GM21515 (cell line): ENCODE measurements at regions not wholly inside any gene's neighbourhood (a gene's known extent, or its start where the extent isn't known, plus 50 kb on each side); places are given as distances from the start of the nearest gene placed in this dataset.

Source experiments
- ATAC-seq: cut with Tn5 transposase; IDR thresholded peaks from one replicate; pipeline ENCODE4 v1.9.1; 2021; ENCODE audit not compliant: unreplicated experiment

- no peak for ATAC-seq
These were observed 453.2 kb downstream of the LPIN1 start for GRCh38 chr2:12199491-12200211.

GRCh38 chr2:12201369-12201768 is 454.9 kb downstream of the LPIN1 start:
- no peak for ATAC-seq

GRCh38 chr2:12202313-12203075 is 456.1 kb downstream of the LPIN1 start:
- ATAC-seq = no peak

GRCh38 chr2:12203528-12203927 is 457.1 kb downstream of the LPIN1 start:
- ATAC-seq = no peak

GRCh38 chr2:12205086-12205485 is 458.7 kb downstream of the LPIN1 start:
- ATAC-seq = no peak

- ATAC-seq = no peak
These were observed 461.1 kb downstream of the LPIN1 start for GRCh38 chr2:12207491-12207890.

GRCh38 chr2:12210016-12210933 is 463.8 kb downstream of the LPIN1 start:
- no peak for ATAC-seq

- ATAC-seq = no peak
These were observed 465.1 kb downstream of the LPIN1 start for GRCh38 chr2:12211326-12212175.

- no peak for ATAC-seq
These were observed 466.6 kb downstream of the LPIN1 start for GRCh38 chr2:12212841-12213597.

- ATAC-seq = no peak
These were observed 470.7 kb downstream of the LPIN1 start for GRCh38 chr2:12217175-12217574.

GRCh38 chr2:12219761-12220160 is 473.3 kb downstream of the LPIN1 start:
- ATAC-seq = no peak

- ATAC-seq = no peak
These were observed 475.2 kb downstream of the LPIN1 start for GRCh38 chr2:12221584-12221983.

GRCh38 chr2:12222554-12222953 is 476.1 kb downstream of the LPIN1 start:
- no peak for ATAC-seq

- ATAC-seq = no peak
These were observed 477.3 kb downstream of the LPIN1 start for GRCh38 chr2:12223732-12224131.

- no peak for ATAC-seq
These were observed 480.2 kb downstream of the LPIN1 start for GRCh38 chr2:12226653-12227052.

GRCh38 chr2:12227941-12228608 is 481.6 kb downstream of the LPIN1 start:
- ATAC-seq = no peak

GRCh38 chr2:12231288-12231687 is 484.9 kb downstream of the LPIN1 start:
- no peak for ATAC-seq

GRCh38 chr2:12232876-12233275 is 483.9 kb upstream of the TRIB2 start:
- ATAC-seq = no peak

GRCh38 chr2:12236136-12236844 is 480.4 kb upstream of the TRIB2 start:
- no peak for ATAC-seq
